HG03025 (cell line): ENCODE measurements at regions not wholly inside any gene's neighbourhood (a gene's known extent, or its start where the extent isn't known, plus 50 kb on each side); places are given as distances from the start of the nearest gene placed in this dataset.

Experiments
- ATAC-seq: cut with Tn5 transposase; IDR thresholded peaks from one replicate; pipeline ENCODE4 v1.9.1; 2021; ENCODE audit warnings: mild to moderate bottlenecking, moderate library complexity; ENCODE audit not compliant: unreplicated experiment, low FRiP score

DNA sequence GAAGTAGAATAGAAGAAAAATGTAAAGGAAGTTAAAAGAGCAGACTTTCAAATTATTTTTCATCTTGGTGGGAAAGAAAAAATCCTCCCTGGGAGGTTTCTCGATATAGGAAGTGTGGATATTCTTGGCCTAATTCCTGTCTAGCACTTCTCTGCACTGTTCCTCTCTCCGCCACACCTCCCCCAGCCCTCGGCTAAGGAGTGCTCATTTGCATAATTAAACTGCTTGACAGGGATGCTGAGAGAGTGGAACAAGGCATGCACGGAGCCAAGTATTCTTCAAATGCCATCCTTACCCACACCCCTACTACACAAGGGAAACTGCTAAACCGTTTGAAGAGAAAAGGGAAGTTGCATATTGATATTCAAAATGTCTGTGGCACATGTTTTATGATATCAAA lies 511.0 kb upstream of the HTR2A start:
- no peak for ATAC-seq

DNA sequence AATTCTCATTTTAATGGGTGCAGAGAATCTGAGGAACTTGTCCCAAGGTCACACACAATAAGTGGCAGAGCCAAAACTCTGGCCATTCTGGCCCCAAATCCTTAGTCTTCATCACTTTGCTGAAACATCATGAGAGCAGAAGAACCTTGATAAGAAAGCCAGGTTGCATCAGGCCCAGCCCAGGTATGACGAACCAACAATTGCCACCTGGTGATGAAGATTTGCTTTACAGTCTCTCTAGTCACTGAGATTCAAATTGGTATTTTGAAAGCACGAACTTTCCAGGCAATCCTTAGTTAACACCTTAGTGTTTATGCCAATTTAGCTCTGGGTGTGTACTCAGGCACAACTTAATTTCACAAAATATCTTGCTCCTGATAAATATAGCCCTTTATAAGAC lies 502.7 kb upstream of the HTR2A start:
- no peak for ATAC-seq

DNA sequence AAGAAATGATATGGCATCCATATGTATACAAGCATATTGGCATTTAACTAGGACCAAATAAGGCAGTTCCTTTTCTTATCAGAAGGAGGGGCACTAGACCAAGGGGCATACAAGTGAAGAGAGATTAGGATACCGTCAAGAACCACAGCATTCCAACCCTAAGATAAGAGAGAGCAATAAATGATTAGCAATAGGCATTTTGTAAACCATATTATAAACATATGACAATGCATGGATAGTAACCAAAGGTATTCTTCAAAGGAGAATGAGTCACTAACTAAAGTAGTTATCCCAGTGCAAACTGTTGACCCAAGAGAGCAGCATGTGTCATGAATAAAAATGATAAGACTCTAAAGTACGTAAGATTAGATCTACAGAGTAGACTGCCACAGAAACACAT lies 500.9 kb upstream of the HTR2A start:
- no peak for ATAC-seq

- ATAC-seq: no peak
Observed at GRCh38 chr13:47396915-47397314, 500.1 kb upstream of the HTR2A start.

DNA sequence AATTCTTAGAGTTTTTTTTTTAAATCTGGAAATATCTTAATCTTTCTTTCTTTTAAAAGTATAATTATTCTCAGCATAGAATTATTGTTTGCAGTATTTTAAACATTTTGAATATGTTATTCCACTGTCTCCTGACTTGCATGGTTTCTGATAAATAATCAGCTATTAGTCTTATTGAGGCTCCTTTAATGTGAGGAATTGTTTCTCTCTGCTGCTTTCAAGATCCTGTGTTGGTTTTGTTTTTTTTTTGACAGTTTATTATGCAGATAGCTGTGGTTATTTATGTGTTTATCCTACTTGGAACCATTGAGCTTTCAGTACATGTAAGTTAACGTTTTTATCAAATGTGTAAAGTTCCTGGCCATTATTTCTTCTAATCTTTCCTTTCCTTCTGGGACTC lies 477.9 kb upstream of the HTR2A start:
- ATAC-seq: no peak

DNA sequence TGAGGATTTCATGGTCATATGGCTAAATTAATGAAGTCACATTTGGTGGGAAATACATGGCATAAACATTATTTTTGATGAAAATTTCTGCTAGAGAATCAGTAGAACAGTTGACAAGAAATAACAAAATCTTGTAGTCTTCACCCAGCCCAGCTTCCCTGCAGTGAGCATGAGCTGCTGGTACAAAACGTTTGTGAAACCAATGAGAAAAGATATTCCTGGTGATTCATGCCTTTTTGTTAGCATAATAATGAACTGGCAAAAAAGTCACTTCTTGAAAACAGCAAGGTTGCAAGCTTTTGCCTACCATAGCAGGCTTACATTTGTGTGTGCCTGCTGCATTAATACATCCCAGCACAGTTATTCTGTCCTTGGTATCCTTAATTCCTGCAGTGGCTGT lies 475.9 kb upstream of the HTR2A start:
- ATAC-seq: no peak

- no peak for ATAC-seq
Observed at GRCh38 chr13:47351798-47352197, 454.9 kb upstream of the HTR2A start.

GRCh38 chr13:47350334-47351124 lies 453.7 kb upstream of the HTR2A start:
- no peak for ATAC-seq

- no peak for ATAC-seq
Observed at GRCh38 chr13:47349211-47349610, 452.4 kb upstream of the HTR2A start.

DNA sequence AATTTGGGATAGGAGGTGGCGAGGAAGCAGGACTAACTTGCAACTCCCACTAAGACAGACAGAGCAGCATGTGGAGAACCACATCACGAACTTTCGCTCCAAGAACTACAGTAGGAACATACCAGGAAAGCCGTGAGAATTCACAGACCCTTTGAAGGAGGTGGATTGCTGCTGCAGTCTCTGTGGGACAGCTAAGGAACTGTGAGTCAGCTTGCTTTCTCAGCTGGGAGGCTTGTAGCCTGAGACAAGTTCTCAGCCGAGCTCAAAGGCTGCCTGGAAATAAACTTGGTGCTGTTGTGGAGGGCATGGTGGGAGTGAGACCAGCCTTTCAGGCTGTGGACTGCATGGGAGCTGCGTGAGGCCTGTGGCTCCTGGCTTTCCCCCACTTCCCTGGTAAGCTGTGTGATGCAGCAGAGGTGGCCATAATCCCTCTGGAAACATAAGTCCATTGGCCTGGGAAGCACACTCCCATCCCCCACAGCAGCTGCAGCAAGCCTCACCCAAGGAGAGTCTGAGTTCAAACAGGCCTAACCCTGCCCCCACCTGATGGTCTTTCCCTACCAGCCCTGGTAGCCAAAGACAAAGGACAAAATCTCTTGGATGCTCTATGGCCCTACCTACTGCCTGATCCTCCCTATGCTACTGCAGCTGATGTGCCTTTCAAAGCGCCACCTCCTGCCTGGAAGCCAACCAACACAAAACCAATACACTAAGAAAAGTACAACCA lies 441.1 kb upstream of the HTR2A start:
- ATAC-seq: no peak

DNA sequence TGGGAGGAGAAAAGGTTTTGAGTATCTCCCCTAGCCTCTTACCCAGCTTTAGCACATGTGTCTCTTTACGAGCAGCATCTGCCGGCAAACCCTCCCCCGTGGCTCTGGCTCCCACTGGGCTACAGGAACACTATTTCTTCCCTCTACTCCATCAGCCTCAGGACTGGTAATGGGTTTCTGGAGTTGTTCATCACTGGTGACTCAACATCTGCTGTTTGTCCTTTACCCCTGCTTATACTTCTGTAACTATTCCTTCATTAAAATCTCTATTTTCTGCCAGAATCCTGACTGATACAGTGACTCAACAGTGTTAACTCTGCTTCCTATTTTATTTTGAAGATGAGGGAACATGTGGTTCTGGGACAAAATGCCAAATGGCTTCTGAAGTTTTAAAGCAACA lies 437.3 kb upstream of the HTR2A start:
- no peak for ATAC-seq

- no peak for ATAC-seq
Observed at GRCh38 chr13:47332149-47332548, 435.3 kb upstream of the HTR2A start.

- ATAC-seq: no peak
Observed at GRCh38 chr13:47330031-47330430, 433.2 kb upstream of the HTR2A start.

GRCh38 chr13:47327861-47328260 lies 431.0 kb upstream of the HTR2A start:
- ATAC-seq: no peak

DNA sequence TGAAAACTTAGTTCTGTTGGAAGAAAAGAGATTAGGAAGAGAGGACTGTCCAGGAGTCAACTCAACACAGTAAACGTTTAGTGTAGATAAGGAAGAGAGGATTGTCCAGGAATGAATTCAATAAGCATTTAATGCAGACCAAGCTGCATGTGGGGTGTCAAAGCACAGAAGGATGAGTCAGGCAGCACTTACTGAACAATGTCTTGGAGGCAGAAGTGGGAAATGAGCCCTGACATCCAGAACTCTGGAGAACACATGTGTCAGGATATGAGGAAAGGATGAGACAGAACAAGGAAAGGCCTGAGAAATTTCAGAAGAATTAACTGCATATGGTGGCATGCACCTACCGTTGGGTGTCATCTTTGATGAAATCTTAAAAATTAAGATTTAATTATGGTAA lies 429.2 kb upstream of the HTR2A start:
- no peak for ATAC-seq

DNA sequence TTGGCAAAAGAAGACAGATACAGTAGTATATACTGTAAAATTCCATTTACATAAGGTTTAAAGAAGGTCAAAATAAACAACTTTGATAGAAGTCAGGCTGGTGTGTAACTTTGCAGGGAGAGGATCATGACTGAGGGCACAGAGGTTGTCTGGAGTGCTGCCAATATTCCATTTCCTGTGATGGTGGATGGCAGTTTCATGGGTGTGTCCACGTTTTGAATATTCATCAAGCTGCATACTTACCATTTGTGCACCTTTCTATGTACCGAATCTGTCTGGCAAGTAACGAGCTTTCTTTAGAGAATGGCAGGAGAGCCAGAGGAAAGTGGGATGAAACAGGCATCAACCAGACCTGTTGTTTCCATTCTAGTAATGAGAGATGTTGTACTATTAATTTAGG lies 420.5 kb upstream of the HTR2A start:
- no peak for ATAC-seq

DNA sequence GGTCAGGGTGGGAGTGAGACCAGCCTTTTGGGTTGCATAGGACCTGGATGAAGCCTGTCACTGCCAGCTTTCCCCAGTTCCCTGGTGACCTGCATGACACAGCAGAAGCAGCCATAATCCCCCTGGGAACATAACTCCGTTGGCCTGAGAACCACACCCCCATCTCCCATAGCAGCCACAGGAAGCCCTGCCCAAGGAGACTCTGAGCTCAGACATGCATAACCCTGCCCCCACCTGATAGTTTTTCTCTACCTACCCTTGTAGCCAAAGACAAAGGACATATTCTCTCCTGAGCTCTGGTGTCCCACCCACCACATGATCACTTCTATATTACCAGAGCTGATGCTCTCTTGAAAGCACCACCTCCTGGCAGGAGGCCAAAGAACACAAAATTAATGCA lies 413.5 kb upstream of the HTR2A start:
- no peak for ATAC-seq

- no peak for ATAC-seq
Observed at GRCh38 chr13:47306991-47307390, 410.1 kb upstream of the HTR2A start.

DNA sequence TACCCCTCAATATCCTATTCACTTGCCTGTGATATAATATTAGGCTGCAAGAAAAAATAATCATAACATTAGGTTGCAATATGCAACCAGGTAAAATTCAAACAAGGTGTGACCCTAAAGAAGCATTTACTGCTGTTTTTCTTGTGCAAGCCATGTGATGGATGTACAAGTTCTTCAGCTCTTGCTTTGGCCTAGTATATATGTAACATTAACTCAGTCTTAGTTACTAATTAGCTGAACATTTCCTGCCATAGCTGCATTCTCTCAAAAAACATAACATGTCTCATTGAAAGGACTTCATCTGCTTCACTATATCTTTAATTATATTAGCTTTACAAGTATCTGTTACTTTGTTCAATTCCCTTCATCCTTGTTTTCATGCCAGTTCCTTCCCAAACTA lies 406.8 kb upstream of the HTR2A start:
- no peak for ATAC-seq

- ATAC-seq: no peak
Observed at GRCh38 chr13:47299304-47299703, 402.5 kb upstream of the HTR2A start.

DNA sequence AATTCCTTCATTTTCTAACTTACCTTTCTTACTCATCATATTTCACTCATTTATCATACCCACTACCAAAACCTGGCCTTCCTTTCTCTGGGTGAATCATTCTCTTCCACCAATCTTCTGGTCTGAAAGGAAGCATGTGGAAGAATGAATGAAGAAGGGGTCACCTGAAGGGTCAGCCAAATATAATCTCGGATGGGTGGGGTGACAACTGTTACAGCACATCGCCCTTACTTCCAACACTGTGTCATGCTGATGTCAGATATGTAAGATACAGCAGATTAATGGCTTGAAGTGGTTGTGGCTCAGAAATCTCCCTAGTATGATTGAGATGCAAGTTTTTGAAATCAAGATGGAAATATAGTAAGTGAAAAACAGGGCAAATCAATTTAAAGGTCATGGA lies 401.7 kb upstream of the HTR2A start:
- no peak for ATAC-seq

DNA sequence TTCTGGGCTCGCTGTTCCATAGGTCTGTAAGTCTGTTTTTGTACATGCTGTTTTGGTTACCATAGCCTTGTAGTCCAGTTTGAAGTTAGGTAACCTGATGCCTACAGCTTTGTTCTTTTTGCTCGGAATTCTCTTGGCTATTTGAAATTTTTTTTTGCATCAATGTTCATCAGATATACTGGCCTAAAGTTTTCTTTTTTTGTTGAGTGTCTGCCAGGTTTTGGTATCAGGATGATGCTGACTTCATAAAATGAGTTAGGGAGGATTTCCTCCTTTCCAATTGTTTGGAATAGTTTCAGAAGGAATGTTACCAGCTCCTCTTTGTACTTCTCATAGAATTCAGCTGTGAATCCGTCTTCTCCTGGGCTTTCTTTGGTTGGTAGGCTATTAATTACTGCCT lies 397.8 kb upstream of the HTR2A start:
- no peak for ATAC-seq
